Endometrial microvascular endothelial cells (primary cell): ENCODE measurements at regions not wholly inside any gene's neighbourhood (a gene's known extent, or its start where the extent isn't known, plus 50 kb on each side); places are given as distances from the start of the nearest gene placed in this dataset.

Source experiments
- in situ Hi-C: cut with HindIII; loops from 2 replicates; pipeline ENCODE4 v1.10.0; 2017; ENCODE audit warnings: low sequenced_read_pairs, low pct_unique_long_range_greater_than_20kb; ENCODE audit errors: inconsistent ontology term

GRCh38 chr13:105957769-105958438 lies 577.6 kb downstream of the EFNB2 start:
- in situ Hi-C loops, result no loop called here

GRCh38 chr13:105956921-105957320 lies 578.5 kb downstream of the EFNB2 start:
- in situ Hi-C loops, result no loop called here

GRCh38 chr13:105952973-105953290 lies 582.5 kb downstream of the EFNB2 start:
- in situ Hi-C loops, result no loop called here

- in situ Hi-C loops, result no loop called here
Measured at GRCh38 chr13:105952233-105952972, 583.1 kb downstream of the EFNB2 start.

GRCh38 chr13:105948143-105948542 lies 587.3 kb downstream of the EFNB2 start:
- in situ Hi-C loops, result no loop called here

GRCh38 chr13:105940882-105941281 lies 594.6 kb downstream of the EFNB2 start:
- in situ Hi-C loops, result no loop called here

GRCh38 chr13:105937451-105937850 lies 598.0 kb downstream of the EFNB2 start:
- in situ Hi-C loops, result no loop called here

GRCh38 chr13:105936816-105937215 lies 598.6 kb downstream of the EFNB2 start:
- in situ Hi-C loops, result no loop called here

GRCh38 chr13:105929505-105929904 lies 606.0 kb downstream of the EFNB2 start:
- in situ Hi-C loops, result no loop called here

GRCh38 chr13:105928901-105929300 lies 606.6 kb downstream of the EFNB2 start:
- in situ Hi-C loops, result no loop called here

- in situ Hi-C loops, result no loop called here
Measured at GRCh38 chr13:105928048-105928447, 607.4 kb downstream of the EFNB2 start.

GRCh38 chr13:105925496-105925895 lies 610.0 kb downstream of the EFNB2 start:
- in situ Hi-C loops, result no loop called here

- in situ Hi-C loops, result no loop called here
Measured at GRCh38 chr13:105921711-105922110, 613.8 kb downstream of the EFNB2 start.

GRCh38 chr13:105920370-105920769 lies 615.1 kb downstream of the EFNB2 start:
- in situ Hi-C loops, result no loop called here

GRCh38 chr13:105918842-105919741 lies 616.4 kb downstream of the EFNB2 start:
- in situ Hi-C loops, result no loop called here

GRCh38 chr13:105915146-105915850 lies 620.2 kb downstream of the EFNB2 start:
- in situ Hi-C loops, result no loop called here

GRCh38 chr13:105914291-105915036 lies 621.0 kb downstream of the EFNB2 start:
- in situ Hi-C loops, result no loop called here

GRCh38 chr13:105908586-105908985 lies 626.9 kb downstream of the EFNB2 start:
- in situ Hi-C loops, result no loop called here
